HG02571 (cell line): ENCODE measurements at regions not wholly inside any gene's neighbourhood (a gene's known extent, or its start where the extent isn't known, plus 50 kb on each side); places are given as distances from the start of the nearest gene placed in this dataset.

ENCODE experiments used
- ATAC-seq: cut with Tn5 transposase; IDR thresholded peaks from one replicate; pipeline ENCODE4 v1.9.1; 2021; ENCODE audit warnings: mild to moderate bottlenecking, moderate library complexity; ENCODE audit not compliant: unreplicated experiment

GRCh38 chr18:67241299-67241698 lies 275.2 kb downstream of the DSEL start:
- ATAC-seq: no peak

- ATAC-seq: no peak
These were observed 276.7 kb downstream of the DSEL start for GRCh38 chr18:67239826-67240225.

- ATAC-seq: no peak
These were observed 283.5 kb downstream of the DSEL start for GRCh38 chr18:67232991-67233390.

GRCh38 chr18:67232406-67232805 lies 284.1 kb downstream of the DSEL start:
- no peak for ATAC-seq

GRCh38 chr18:67222887-67223286 lies 293.6 kb downstream of the DSEL start:
- ATAC-seq: no peak

GRCh38 chr18:67219821-67220220 lies 296.7 kb downstream of the DSEL start:
- no peak for ATAC-seq

- no peak for ATAC-seq
These were observed 298.0 kb downstream of the DSEL start for GRCh38 chr18:67218556-67218955.

- no peak for ATAC-seq
These were observed 298.9 kb downstream of the DSEL start for GRCh38 chr18:67217551-67218166.

- no peak for ATAC-seq
These were observed 299.7 kb downstream of the DSEL start for GRCh38 chr18:67216846-67217245.

- ATAC-seq: no peak
These were observed 300.8 kb downstream of the DSEL start for GRCh38 chr18:67215686-67216085.

GRCh38 chr18:67211646-67212045 lies 304.9 kb downstream of the DSEL start:
- no peak for ATAC-seq

GRCh38 chr18:67200665-67201064 lies 315.9 kb downstream of the DSEL start:
- ATAC-seq: no peak

GRCh38 chr18:67199993-67200617 lies 316.4 kb downstream of the DSEL start:
- peak; percentile 91 for ATAC-seq

GRCh38 chr18:67194886-67195285 lies 321.6 kb downstream of the DSEL start:
- no peak for ATAC-seq

- ATAC-seq: no peak
These were observed 324.0 kb downstream of the DSEL start for GRCh38 chr18:67192535-67192934.

- ATAC-seq: no peak
These were observed 333.1 kb downstream of the DSEL start for GRCh38 chr18:67183398-67183797.

GRCh38 chr18:67179726-67180125 lies 336.8 kb downstream of the DSEL start:
- ATAC-seq: no peak

GRCh38 chr18:67159662-67160061 lies 356.9 kb downstream of the DSEL start:
- ATAC-seq: no peak

GRCh38 chr18:67154979-67155378 lies 361.5 kb downstream of the DSEL start:
- ATAC-seq: no peak

GRCh38 chr18:67151366-67151765 lies 365.2 kb downstream of the DSEL start:
- no peak for ATAC-seq

- no peak for ATAC-seq
These were observed 370.8 kb downstream of the DSEL start for GRCh38 chr18:67145586-67146292.

- no peak for ATAC-seq
These were observed 372.2 kb downstream of the DSEL start for GRCh38 chr18:67144329-67144728.
